CD4-positive, alpha-beta T cell treated with Interleukin-2 at 100 ng/mL for 4 hours (primary cell): ENCODE measurements at regions not wholly inside any gene's neighbourhood (a gene's known extent, or its start where the extent isn't known, plus 50 kb on each side); places are given as distances from the start of the nearest gene placed in this dataset.
"Not testable (repeated sequence)": the region's sequence is repeated elsewhere in the genome, so short reads cannot be mapped to it uniquely, and the experiment has no call there.

Experiments used
- DNase-seq: peaks from one replicate; pipeline ENCODE4 v3.0.0-alpha.2; 2020; ENCODE audit warnings: low spot score

DNA sequence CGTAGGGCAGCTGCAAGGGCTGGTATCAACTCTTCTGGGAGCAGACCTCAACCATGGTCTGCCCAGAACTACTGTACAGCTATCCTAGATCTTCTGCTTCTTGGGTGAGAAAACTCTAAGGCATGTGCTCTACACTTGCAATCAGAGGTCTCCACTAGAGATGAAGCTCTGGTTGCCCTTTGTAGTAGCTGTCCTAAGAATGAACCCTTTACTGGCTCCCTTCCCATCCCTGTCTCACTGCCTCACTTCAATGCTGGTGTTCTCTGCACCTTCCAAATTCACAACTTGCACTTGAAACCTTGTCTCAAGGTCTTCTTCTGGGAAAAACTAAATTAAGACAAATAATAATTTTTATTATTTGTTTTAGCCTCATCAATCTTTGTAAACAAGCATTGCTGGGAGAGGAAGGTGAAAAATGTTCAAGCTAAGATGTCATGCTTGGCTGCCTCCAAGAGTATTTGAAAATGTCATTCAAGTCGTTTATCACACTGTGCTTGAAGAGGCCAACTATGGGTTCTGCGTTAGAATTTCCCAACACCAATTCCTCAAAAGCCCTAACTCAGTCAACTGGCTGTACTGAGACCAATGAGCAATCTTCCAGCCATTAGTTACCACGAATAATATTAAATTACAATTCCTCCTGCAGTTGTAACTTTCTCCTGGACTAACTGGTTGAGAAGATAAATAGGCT lies 216.9 kb upstream of the ADRA1D start:
- DNase-seq = no peak

DNA sequence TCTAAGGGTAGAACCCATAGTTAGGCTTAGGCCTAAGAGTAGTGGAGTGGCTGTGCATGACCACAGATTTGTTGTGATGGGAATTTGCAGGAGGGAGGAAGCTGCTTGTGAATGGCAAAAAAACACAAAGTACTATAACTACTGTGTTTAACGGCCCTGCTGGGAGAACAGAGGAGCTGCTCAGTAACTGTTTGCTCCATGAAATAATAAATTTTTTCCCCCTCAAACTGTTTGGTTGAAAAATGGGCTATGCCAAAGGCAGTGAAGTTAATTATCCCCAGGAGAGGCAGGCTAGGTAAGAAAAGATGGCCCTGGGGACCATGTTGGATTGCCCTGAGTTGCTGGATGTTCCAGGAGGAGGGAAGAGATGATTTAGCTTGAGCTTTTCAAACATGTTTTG lies 216.1 kb upstream of the ADRA1D start:
- DNase-seq = no peak

- not testable (repeated sequence) for DNase-seq
Measured at GRCh38 chr20:4462801-4463200, 213.7 kb upstream of the ADRA1D start.

- DNase-seq = no peak
Measured at GRCh38 chr20:4459081-4459480, 210.0 kb upstream of the ADRA1D start.

- DNase-seq = no peak
Measured at GRCh38 chr20:4457566-4458543, 208.8 kb upstream of the ADRA1D start.

- DNase-seq = no peak
Measured at GRCh38 chr20:4455996-4456395, 206.9 kb upstream of the ADRA1D start.

DNA sequence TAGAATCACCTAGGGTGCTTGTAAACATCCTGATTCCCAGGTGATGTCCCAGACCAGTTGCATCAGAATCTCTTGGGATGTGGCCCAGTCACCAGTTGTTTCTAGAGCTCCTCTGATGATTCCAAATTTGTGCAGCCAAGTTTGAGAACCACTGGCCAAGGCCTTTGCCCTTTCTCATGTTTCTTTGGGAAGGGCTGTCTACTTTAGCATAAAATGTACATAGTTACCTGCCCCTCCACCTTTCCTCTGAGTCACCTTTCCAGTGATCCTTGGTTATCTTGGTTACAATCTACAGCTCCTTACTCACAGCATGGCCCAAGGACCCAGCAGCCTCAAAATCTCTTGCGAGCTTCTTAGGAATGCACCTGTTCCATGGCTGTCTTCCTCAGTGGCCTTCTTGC lies 206.2 kb upstream of the ADRA1D start:
- no peak for DNase-seq

GRCh38 chr20:4454111-4454510 lies 205.0 kb upstream of the ADRA1D start:
- no peak for DNase-seq

- DNase-seq = no peak
Measured at GRCh38 chr20:4453359-4453758, 204.3 kb upstream of the ADRA1D start.

DNA sequence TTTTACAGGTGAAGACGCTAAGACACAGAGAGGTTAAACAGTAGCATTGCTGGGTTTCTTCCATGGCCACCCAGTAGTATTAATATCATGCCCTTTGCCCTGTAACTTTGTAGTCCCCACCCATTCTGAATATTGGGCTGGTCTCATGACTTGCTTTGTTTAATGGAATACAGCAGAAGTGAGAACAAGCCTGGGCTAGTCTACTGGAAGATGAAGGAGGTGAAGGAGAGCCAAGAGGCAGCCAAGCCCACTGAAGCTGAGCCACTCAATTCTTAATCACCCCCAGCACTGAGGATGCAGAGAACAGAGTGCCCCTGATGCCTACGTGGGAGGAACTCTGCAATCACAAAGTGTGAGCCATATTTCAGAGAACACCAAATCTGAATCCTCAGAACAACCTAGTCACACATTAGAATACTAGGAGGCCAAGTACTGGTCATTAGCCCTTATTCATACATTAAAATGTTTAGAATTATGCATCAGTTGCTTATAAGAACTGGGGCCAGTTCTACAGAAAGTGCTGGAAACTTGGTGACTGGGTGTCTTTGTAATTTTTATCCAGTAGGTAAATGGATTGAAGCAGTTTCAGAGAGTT lies 202.5 kb upstream of the ADRA1D start:
- DNase-seq = no peak

DNA sequence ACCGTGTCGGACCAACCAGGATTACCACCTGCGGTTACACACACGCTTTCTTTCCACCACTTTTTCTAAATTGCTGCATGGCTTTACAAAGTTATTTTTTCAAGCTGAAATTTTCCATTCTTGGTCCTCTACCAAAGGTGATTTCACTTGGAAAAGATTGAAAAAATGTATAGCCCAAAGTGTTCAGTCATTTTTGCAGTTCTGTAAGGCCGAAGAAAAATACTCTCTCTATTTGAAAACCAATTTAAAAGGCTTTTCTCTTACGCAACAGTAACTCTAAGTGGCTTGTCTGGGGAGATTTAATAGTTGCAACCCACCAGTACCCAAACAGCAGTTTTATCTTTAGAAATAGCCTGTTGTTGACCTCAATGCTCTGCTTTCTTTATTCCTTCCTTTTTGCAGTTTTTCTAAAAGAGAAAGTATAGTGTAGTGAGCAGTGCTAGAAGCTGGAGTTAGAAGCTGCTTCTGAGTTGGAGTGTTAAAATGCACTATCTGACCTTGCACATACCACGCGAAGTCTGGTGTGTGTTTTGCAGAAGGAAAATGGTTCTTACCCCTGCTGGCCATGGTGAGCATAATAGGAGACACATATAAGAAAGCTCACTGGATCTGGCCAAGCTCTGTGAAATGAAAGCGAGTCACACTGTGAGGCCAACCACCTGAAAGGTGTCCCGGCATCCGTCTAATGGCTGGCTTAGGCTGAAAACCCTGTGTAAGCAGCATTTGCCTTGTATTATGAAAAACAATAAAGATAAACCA lies 201.0 kb upstream of the ADRA1D start:
- no peak for DNase-seq

GRCh38 chr20:4445784-4446183 lies 196.7 kb upstream of the ADRA1D start:
- DNase-seq = no peak

DNA sequence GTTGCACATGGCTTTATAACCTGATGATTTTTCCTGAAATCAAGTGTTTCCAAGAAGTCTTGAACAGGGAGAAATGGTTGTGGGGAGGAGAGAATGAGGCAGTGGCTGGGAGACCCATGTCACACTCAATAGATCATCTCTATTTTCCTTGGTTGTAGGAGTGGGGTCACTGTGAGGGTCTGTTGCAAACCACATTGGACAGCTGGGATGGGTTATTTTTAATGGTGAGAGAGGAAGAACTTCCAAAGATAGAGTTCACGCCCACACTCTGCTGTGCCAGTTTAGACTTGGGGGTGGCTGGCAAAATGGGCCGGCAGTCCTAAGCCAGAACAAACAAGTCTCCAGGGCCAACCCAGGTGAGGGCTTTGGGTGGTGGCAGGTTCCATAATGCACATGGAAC lies 196.2 kb upstream of the ADRA1D start:
- no peak for DNase-seq

GRCh38 chr20:4444404-4444803 lies 195.3 kb upstream of the ADRA1D start:
- DNase-seq = no peak

- no peak for DNase-seq
Measured at GRCh38 chr20:4443016-4443415, 193.9 kb upstream of the ADRA1D start.

DNA sequence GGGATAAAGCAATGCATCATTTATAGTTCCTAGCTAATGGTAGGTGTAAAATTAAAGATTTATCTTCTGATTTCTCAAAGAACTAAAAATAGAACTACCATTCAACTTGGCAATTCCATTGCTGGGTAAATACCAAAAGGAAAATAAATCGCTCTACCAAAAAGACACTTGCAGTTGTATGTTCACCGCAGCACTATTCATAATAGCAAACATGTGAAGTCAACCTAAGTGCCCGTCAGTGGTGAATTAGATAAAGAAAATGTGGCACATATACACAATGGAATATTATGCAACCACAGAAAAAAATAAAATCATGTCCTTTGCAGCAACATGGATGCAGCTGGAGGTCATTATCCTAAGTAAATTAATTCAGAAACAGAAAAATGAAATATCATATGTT lies 192.8 kb upstream of the ADRA1D start:
- DNase-seq = no peak

- no peak for DNase-seq
Measured at GRCh38 chr20:4441191-4441590, 192.1 kb upstream of the ADRA1D start.

DNA sequence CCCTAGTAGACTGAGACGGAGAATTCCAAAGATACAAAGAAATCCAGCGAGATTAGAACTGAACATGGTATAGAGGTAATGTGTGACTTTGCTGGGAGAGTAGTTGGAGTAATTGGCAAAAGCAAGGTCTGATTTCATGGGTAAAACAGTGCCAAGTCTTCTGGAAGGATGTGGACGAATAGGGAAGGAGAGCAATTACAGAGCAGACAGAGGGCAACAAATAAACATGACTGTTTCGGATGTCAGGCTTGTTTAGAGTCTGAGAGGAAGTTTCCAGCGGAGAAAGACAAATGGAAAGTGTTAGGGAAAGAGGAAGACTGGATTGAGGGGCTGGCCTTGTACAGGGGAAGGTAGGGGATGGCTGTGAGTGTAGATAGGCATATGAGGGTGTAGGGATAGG lies 190.4 kb upstream of the ADRA1D start:
- no peak for DNase-seq

DNA sequence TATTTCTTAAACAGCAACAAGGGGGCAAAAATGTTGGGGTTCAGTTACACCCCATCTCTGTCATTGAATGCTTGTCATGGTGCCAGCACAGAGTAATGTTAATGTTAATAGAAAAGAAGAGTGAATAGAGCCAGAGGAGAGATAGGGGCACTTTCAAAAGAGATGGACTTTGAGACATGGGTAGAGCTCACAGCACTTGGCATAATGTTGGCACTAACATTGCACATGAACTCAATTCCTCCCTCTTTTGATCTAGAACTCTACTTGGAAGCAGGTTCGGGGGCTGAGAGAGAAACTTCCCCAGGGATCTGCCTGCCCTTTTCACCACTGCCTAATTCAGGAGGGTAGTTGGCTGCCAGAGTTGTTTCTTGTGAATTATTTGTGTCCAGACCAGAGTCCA lies 188.0 kb upstream of the ADRA1D start:
- DNase-seq = no peak

DNA sequence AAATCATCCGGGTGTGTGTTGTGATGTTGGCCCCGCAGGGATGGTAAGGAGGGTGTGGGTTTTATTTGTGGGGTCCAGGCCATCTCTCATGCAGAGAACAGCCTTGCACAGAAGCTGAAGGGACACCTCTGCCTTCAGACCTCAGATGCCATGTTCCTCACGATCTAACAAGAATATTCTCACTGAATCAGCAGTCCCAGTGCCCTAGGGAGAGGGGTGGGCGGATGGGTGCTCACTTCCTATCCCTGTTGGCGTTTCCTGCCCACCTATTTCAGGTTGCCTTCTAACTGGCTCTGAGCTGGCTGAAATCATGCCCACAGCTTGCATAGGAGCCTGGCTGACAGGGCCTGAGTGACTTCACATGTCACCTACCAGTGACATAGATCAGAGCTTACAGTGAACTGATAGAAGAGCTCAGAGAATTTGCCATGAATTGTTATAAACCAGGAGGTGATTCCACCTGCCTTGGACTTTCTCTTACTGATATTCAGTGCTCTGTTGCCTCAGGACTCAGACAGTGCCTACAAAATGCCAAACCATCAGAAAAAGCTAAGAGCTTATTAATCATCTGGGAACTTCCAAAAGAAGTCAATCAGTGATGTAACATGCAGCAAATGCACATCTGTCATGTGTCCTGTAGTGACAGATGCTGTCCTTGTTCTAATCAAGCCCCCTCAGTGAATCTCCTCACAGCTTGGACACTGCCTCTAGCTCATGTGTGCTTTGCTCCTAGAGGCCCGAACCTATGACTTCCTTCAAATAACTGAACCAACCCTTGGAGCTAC lies 186.8 kb upstream of the ADRA1D start:
- no peak for DNase-seq

DNA sequence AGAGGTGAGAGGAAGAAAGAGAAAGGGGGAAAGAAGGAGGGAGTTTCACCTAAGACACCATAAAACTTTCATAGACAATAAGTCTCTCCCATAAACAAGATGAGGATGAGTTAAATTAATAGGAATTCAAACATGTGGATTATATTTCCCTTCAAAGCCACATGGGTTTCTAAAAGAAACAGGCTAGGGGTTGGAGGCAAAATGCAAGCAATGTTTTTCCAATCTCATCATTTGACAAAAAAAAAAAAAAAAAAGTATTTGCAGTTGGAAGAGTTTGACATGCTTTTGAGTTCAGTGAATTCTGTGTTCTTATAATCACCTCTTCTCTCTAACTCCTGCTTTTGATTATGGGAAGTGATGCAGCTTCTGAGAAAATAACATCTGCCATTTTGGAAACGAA lies 186.1 kb upstream of the ADRA1D start:
- DNase-seq = no peak
